SU-DHL-6 (cell line): ENCODE measurements at regions not wholly inside any gene's neighbourhood (a gene's known extent, or its start where the extent isn't known, plus 50 kb on each side); places are given as distances from the start of the nearest gene placed in this dataset.
"Not testable (repeated sequence)": the region's sequence is repeated elsewhere in the genome, so short reads cannot be mapped to it uniquely, and the experiment has no call there.

Experiments
- H2AFZ ChIP-seq: fragments of 200-600 bp; sonication (generic); 2 replicates; pipeline ENCODE4 v1.6.1; 2014; ENCODE audit warnings: low read depth, mild to moderate bottlenecking, moderate library complexity, mixed read lengths, antibody characterized with exemption, low read length; ENCODE audit not compliant: severe bottlenecking
- H3F3A ChIP-seq: fragments of 200-600 bp; shearing (Covaris generic); 2 replicates; pipeline ENCODE4 v1.6.0; 2016; ENCODE audit warnings: antibody characterized with exemption, mild to moderate bottlenecking; ENCODE audit not compliant: insufficient read depth
- H3K27ac ChIP-seq: fragments of 200-600 bp; sonication (generic); 2 replicates; pipeline ENCODE4 v1.5.1; 2016; ENCODE audit warnings: low read depth, mild to moderate bottlenecking, low read length, moderate library complexity, mixed read lengths
- H3K27me3 ChIP-seq: fragments of 200-600 bp; sonication (generic), shearing (Covaris generic); 2 replicates; pipeline ENCODE4 v1.6.0; 2014; ENCODE audit warnings: mild to moderate bottlenecking, low read length
- H3K36me3 ChIP-seq: fragments of 200-600 bp; sonication (generic); 2 replicates; pipeline ENCODE4 v1.6.1; 2014; ENCODE audit warnings: mild to moderate bottlenecking, low read length, mixed read lengths
- H3K4me2 ChIP-seq: fragments of 300-600, 200-600 bp; shearing (Covaris generic), sonication (generic); 2 replicates; pipeline ENCODE4 v1.6.0; 2014; ENCODE audit warnings: low read length, low read depth, mild to moderate bottlenecking; ENCODE audit not compliant: poor library complexity, severe bottlenecking
- H3K4me3 ChIP-seq: fragments of 200-600 bp; sonication (generic); 2 replicates; pipeline ENCODE4 v1.5.1; 2014; ENCODE audit warnings: antibody characterized with exemption, low read length, mild to moderate bottlenecking, mixed read lengths; ENCODE audit not compliant: insufficient read depth, poor library complexity, severe bottlenecking
- H3K79me2 ChIP-seq: fragments of 200-600 bp; sonication (generic); 2 replicates; pipeline ENCODE4 v1.6.1; 2014; ENCODE audit warnings: mild to moderate bottlenecking, low read length, moderate library complexity; ENCODE audit not compliant: insufficient read depth
- H3K9ac ChIP-seq: fragments of 200-600 bp; sonication (generic); 2 replicates; pipeline ENCODE4 v1.7.0; 2014; ENCODE audit warnings: mild to moderate bottlenecking, low read length
- H3K9me2 ChIP-seq: fragments of 200-600 bp; sonication (generic); replicated peaks from 2 replicates; pipeline ENCODE4 v1.6.1; 2014; ENCODE audit warnings: low read length; ENCODE audit not compliant: insufficient read depth
- H3K9me3 ChIP-seq: fragments of 200-600 bp; sonication (generic); 2 replicates; pipeline ENCODE4 v1.6.1; 2014; ENCODE audit warnings: low read length, mixed read lengths; ENCODE audit not compliant: insufficient read depth
- H4K20me1 ChIP-seq: fragments of 200-600 bp; sonication (generic); 2 replicates; pipeline ENCODE4 v1.6.1; 2014; ENCODE audit warnings: low read depth, mild to moderate bottlenecking, antibody characterized with exemption, low read length, moderate library complexity, mixed read lengths
- CTCF ChIP-seq: fragments of 200-600 bp; sonication (generic); IDR thresholded peaks from one replicate; pipeline ENCODE4 v1.5.1; 2017; ENCODE audit warnings: antibody characterized with exemption, mild to moderate bottlenecking, low read length, moderate library complexity; ENCODE audit not compliant: insufficient read depth, poor library complexity, severe bottlenecking
- EZH2phosphoT487 ChIP-seq: fragments of 200-600 bp; sonication (generic), shearing (Covaris generic); conservative IDR thresholded peaks from 2 replicates; pipeline ENCODE4 v1.6.1; 2018; ENCODE audit warnings: mild to moderate bottlenecking, antibody characterized with exemption, low read length, moderate library complexity, mixed read lengths

GRCh38 chr10:36003031-36003600 is 361.0 kb upstream of the FZD8 start:
- TF ChIP-seq CTCF (no peak), EZH2phosphoT487 (no peak)
- no peak overlapping the region for H3K4me3 ChIP-seq
- H2AFZ ChIP-seq: no peak overlapping the region
- no peaks in the 10 kb centered on the region for H4K20me1 ChIP-seq
- no peaks in the 10 kb centered on the region for H3K79me2 ChIP-seq
- H3K4me2 ChIP-seq: no peak overlapping the region
- H3K9me3 ChIP-seq: no peaks in the 10 kb centered on the region
- H3K27ac ChIP-seq: no peak overlapping the region
- no peaks in the 10 kb centered on the region for H3K27me3 ChIP-seq
- no peaks in the 10 kb centered on the region for H3F3A ChIP-seq
- no peaks in the 10 kb centered on the region for H3K36me3 ChIP-seq
- H3K9ac ChIP-seq: no peak overlapping the region
- H3K9me2 ChIP-seq: no peaks in the 10 kb centered on the region

- H3K9me2 ChIP-seq: no peaks in the 10 kb centered on the region
- no peaks in the 10 kb centered on the region for H3K36me3 ChIP-seq
- H3K9ac ChIP-seq: no peak overlapping the region
- H2AFZ ChIP-seq: no peak overlapping the region
- no peak overlapping the region for H3K4me2 ChIP-seq
- H3K79me2 ChIP-seq: no peaks in the 10 kb centered on the region
- no peaks in the 10 kb centered on the region for H3K9me3 ChIP-seq
- TF ChIP-seq CTCF (no peak), EZH2phosphoT487 (no peak)
- H3K4me3 ChIP-seq: no peak overlapping the region
- no peaks in the 10 kb centered on the region for H3F3A ChIP-seq
- H4K20me1 ChIP-seq: no peaks in the 10 kb centered on the region
- H3K27ac ChIP-seq: no peak overlapping the region
- no peaks in the 10 kb centered on the region for H3K27me3 ChIP-seq
Measured at GRCh38 chr10:36002445-36002844, 360.3 kb upstream of the FZD8 start.

- H3K9me2 ChIP-seq, H3K27ac ChIP-seq, H3K4me2 ChIP-seq, H3F3A ChIP-seq, H3K79me2 ChIP-seq, H3K36me3 ChIP-seq, H3K9ac ChIP-seq, H3K27me3 ChIP-seq, H3K4me3 ChIP-seq, H3K9me3 ChIP-seq, H4K20me1 ChIP-seq, H2AFZ ChIP-seq: not testable (repeated sequence)
Measured at GRCh38 chr10:36000754-36001153, 358.7 kb upstream of the FZD8 start.

- no peak overlapping the region for H3K27ac ChIP-seq
- no peak overlapping the region for H2AFZ ChIP-seq
- no peaks in the 10 kb centered on the region for H3K36me3 ChIP-seq
- no peaks in the 10 kb centered on the region for H4K20me1 ChIP-seq
- no peaks in the 10 kb centered on the region for H3K27me3 ChIP-seq
- H3K4me2 ChIP-seq: no peak overlapping the region
- H3F3A ChIP-seq: no peaks in the 10 kb centered on the region
- H3K9me2 ChIP-seq: no peaks in the 10 kb centered on the region
- no peak overlapping the region for H3K4me3 ChIP-seq
- no peak for TF ChIP-seq EZH2phosphoT487
- TF ChIP-seq CTCF: no peak
- no peak overlapping the region for H3K9ac ChIP-seq
- H3K9me3 ChIP-seq: no peaks in the 10 kb centered on the region
- no peaks in the 10 kb centered on the region for H3K79me2 ChIP-seq
Measured at GRCh38 chr10:35998026-35998425, 355.9 kb upstream of the FZD8 start.
